ENCODE measurements at regions not wholly inside any gene's neighbourhood (a gene's known extent, or its start where the extent isn't known, plus 50 kb on each side); places are given as distances from the start of the nearest gene placed in this dataset.

GRCh38 chr7:91379236-91379635 lies 115.0 kb downstream of the FZD1 start:
- TF ChIP-seq POLR2A (IDR thresholded peaks at IDR 0.05; ENCODE audit: low read length) (no peak), GATA1 (IDR thresholded peaks at IDR 0.05; ENCODE audit: low read depth, low read length) (no peak)
